Neural cell (in vitro differentiated cells): ENCODE measurements at regions not wholly inside any gene's neighbourhood (a gene's known extent, or its start where the extent isn't known, plus 50 kb on each side); places are given as distances from the start of the nearest gene placed in this dataset.

Experiments
- H2AFZ ChIP-seq: fragments of 200-600, 300-800 bp; sonication (generic), shearing (Covaris generic); 2 replicates; pipeline ENCODE4 v1.6.0; 2014; ENCODE audit warnings: low read depth, mild to moderate bottlenecking, antibody characterized with exemption, low read length, moderate library complexity
- H3F3A ChIP-seq: fragments of 200-600 bp; shearing (Covaris generic); 2 replicates; pipeline ENCODE4 v1.6.1; 2016; ENCODE audit warnings: mild to moderate bottlenecking, moderate library complexity, mixed read lengths, antibody characterized with exemption, low read length; ENCODE audit not compliant: insufficient read depth, poor library complexity, severe bottlenecking
- H3K27ac ChIP-seq: fragments of 200-600, 300-800 bp; sonication (generic), shearing (Covaris generic); 2 replicates; pipeline ENCODE4 v1.5.1; 2014; ENCODE audit warnings: mild to moderate bottlenecking, low read length, moderate library complexity
- H3K27me3 ChIP-seq: fragments of 300-800, 200-600 bp; sonication (generic), shearing (Covaris generic); 2 replicates; pipeline ENCODE4 v1.6.0; 2014; ENCODE audit warnings: mild to moderate bottlenecking, low read depth, low read length, moderate library complexity; ENCODE audit not compliant: insufficient read depth
- H3K36me3 ChIP-seq: fragments of 300-800, 200-600 bp; sonication (generic), shearing (Covaris generic); 2 replicates; pipeline ENCODE4 v1.5.1; 2014; ENCODE audit warnings: mild to moderate bottlenecking, antibody characterized with exemption, low read length, moderate library complexity; ENCODE audit not compliant: insufficient read depth
- H3K4me2 ChIP-seq: fragments of 300-800, 200-600 bp; sonication (generic), shearing (Covaris generic); 2 replicates; pipeline ENCODE4 v1.6.0; 2014; ENCODE audit warnings: mild to moderate bottlenecking, low read length
- H3K4me3 ChIP-seq: fragments of 300-800, 200-600 bp; sonication (generic), shearing (Covaris generic); 2 replicates; pipeline ENCODE4 v1.5.1; 2014; ENCODE audit warnings: mild to moderate bottlenecking, low read length, moderate library complexity
- H3K79me2 ChIP-seq: fragments of 200-600 bp; shearing (Covaris generic); replicated peaks from 2 replicates; pipeline ENCODE4 v1.6.0; 2014; ENCODE audit warnings: mild to moderate bottlenecking, low read length, moderate library complexity; ENCODE audit not compliant: insufficient read depth
- H3K9ac ChIP-seq: fragments of 300-800, 200-600 bp; sonication (generic), shearing (Covaris generic); 2 replicates; pipeline ENCODE4 v1.6.1; 2016; ENCODE audit warnings: mild to moderate bottlenecking, low read length, mixed read lengths
- H3K9me2 ChIP-seq: fragments of 200-600 bp; shearing (Covaris generic); 2 replicates; pipeline ENCODE4 v1.6.1; 2016; ENCODE audit warnings: mild to moderate bottlenecking, low read length, mixed read lengths; ENCODE audit not compliant: insufficient read depth
- H3K9me3 ChIP-seq: fragments of 200-600, 300-800 bp; sonication (generic), shearing (Covaris generic); 2 replicates; pipeline ENCODE4 v1.6.1; 2016; ENCODE audit warnings: mild to moderate bottlenecking, mixed run types, low read length, moderate library complexity, mixed read lengths
- H4K20me1 ChIP-seq: fragments of 200-600 bp; shearing (Covaris generic); 2 replicates; pipeline ENCODE4 v1.6.1; 2016; ENCODE audit warnings: mild to moderate bottlenecking, mixed run types; ENCODE audit not compliant: insufficient read depth
- CTCF ChIP-seq: fragments of 450-650 bp; IDR thresholded peaks from 2 replicates; pipeline ENCODE4 v1.5.1; 2014; ENCODE audit warnings: antibody characterized with exemption, mild to moderate bottlenecking, moderate library complexity; ENCODE audit not compliant: poor library complexity, severe bottlenecking
- EP300 ChIP-seq: fragments of 450-650 bp; conservative IDR thresholded peaks from 2 replicates; pipeline ENCODE4 v1.6.1; 2014; ENCODE audit warnings: antibody characterized with exemption, mild to moderate bottlenecking, moderate library complexity; ENCODE audit not compliant: poor library complexity, severe bottlenecking
- EZH2 ChIP-seq: fragments of 200-600, 300-800 bp; shearing (Covaris generic), sonication (generic); IDR thresholded peaks from 2 replicates; pipeline ENCODE4 v1.6.1; 2014; ENCODE audit warnings: antibody characterized with exemption, low read length, borderline replicate concordance, mild to moderate bottlenecking; ENCODE audit not compliant: insufficient read depth, poor library complexity, severe bottlenecking
- MXI1 ChIP-seq: fragments of 450-650 bp; conservative IDR thresholded peaks from 2 replicates; pipeline ENCODE4 v1.6.1; 2014; ENCODE audit warnings: antibody characterized with exemption, mild to moderate bottlenecking; ENCODE audit not compliant: poor library complexity, severe bottlenecking
- POLR2AphosphoS5 ChIP-seq: IDR thresholded peaks from 2 replicates; pipeline ENCODE4 v1.6.1; 2012
- RAD21 ChIP-seq: fragments of 450-650 bp; conservative IDR thresholded peaks from 2 replicates; pipeline ENCODE4 v1.6.1; 2014; ENCODE audit warnings: antibody characterized with exemption, mild to moderate bottlenecking, moderate library complexity
- REST ChIP-seq: IDR thresholded peaks from 2 replicates; pipeline ENCODE4 v1.6.1; 2012; ENCODE audit warnings: borderline replicate concordance
- SMC3 ChIP-seq: fragments of 450-650 bp; conservative IDR thresholded peaks from 2 replicates; pipeline ENCODE4 v1.6.1; 2014; ENCODE audit warnings: antibody characterized with exemption, mild to moderate bottlenecking, moderate library complexity; ENCODE audit not compliant: poor library complexity
- TAF1 ChIP-seq: IDR thresholded peaks from 2 replicates; pipeline ENCODE4 v1.6.1; 2012; ENCODE audit warnings: low read depth

- Histone ChIP-seq H3K9ac (no peak overlapping the region), H2AFZ (no peak overlapping the region), H3F3A (no peaks in the 10 kb centered on the region), H4K20me1 (no peaks in the 10 kb centered on the region), H3K9me2 (no peaks in the 10 kb centered on the region), H3K9me3 (peaks cover 4% of the 10 kb centered on the region), H3K27ac (no peak overlapping the region), H3K4me2 (no peak overlapping the region), H3K79me2 (no peaks in the 10 kb centered on the region), H3K27me3 (no peaks in the 10 kb centered on the region), H3K4me3 (no peak overlapping the region), H3K36me3 (no peaks in the 10 kb centered on the region)
- TF ChIP-seq REST = no peak
- TF ChIP-seq RAD21 = no peak
- TF ChIP-seq TAF1 = no peak
- no peak for TF ChIP-seq MXI1
- no peak for TF ChIP-seq EZH2
- TF ChIP-seq POLR2AphosphoS5 = no peak
- no peak for TF ChIP-seq CTCF
- no peak for TF ChIP-seq SMC3
- TF ChIP-seq EP300 = no peak
Measured at GRCh38 chr5:35282810-35283209, 52.5 kb upstream of the PRLR start.

- no peaks in the 10 kb centered on the region for H3K36me3 ChIP-seq
- no peak overlapping the region for H3K4me2 ChIP-seq
- no peaks in the 10 kb centered on the region for H3K79me2 ChIP-seq
- no peaks in the 10 kb centered on the region for H4K20me1 ChIP-seq
- no peak for TF ChIP-seq MXI1
- TF ChIP-seq POLR2AphosphoS5 = no peak
- no peak for TF ChIP-seq REST
- no peak for TF ChIP-seq RAD21
- no peak for TF ChIP-seq EZH2
- no peak for TF ChIP-seq SMC3
- no peak for TF ChIP-seq TAF1
- no peak for TF ChIP-seq CTCF
- no peak for TF ChIP-seq EP300
- no peaks in the 10 kb centered on the region for H3K9me2 ChIP-seq
- H3K9ac ChIP-seq = no peak overlapping the region
- no peak overlapping the region for H3K4me3 ChIP-seq
- no peak overlapping the region for H3K27ac ChIP-seq
- no peaks in the 10 kb centered on the region for H3F3A ChIP-seq
- no peak overlapping the region for H2AFZ ChIP-seq
- peaks cover 4% of the 10 kb centered on the region for H3K9me3 ChIP-seq
- H3K27me3 ChIP-seq = no peaks in the 10 kb centered on the region
Measured at GRCh38 chr5:35281613-35282012, 51.3 kb upstream of the PRLR start.
